ENCODE measurements at regions not wholly inside any gene's neighbourhood (a gene's known extent, or its start where the extent isn't known, plus 50 kb on each side); places are given as distances from the start of the nearest gene placed in this dataset.

- in situ Hi-C loops (cut with MboI; ENCODE audit: low sequenced_read_pairs, unreplicated experiment): no loop called here
- DNase-seq (ENCODE audit: low spot score): no peak
- TF ChIP-seq CTCF (IDR thresholded peaks at IDR 0.05; ENCODE audit: borderline replicate concordance, control extremely low read depth, extremely low read depth, insufficient read depth, missing control alignments): no peak
Observed at GRCh38 chr2:736939-737338, 59.7 kb upstream of the TMEM18 start.

GRCh38 chr2:735670-736218 lies 58.5 kb upstream of the TMEM18 start:
- TF ChIP-seq CTCF (IDR thresholded peaks at IDR 0.05; ENCODE audit: borderline replicate concordance, control extremely low read depth, extremely low read depth, insufficient read depth, missing control alignments): no peak
- DNase-seq (ENCODE audit: low spot score): peak; percentile 49
- in situ Hi-C loops (cut with MboI; ENCODE audit: low sequenced_read_pairs, unreplicated experiment): no loop called here

- in situ Hi-C loops (cut with MboI; ENCODE audit: low sequenced_read_pairs, unreplicated experiment): no loop called here
- DNase-seq (ENCODE audit: low spot score): no peak
- no peak for TF ChIP-seq CTCF (IDR thresholded peaks at IDR 0.05; ENCODE audit: borderline replicate concordance, control extremely low read depth, extremely low read depth, insufficient read depth, missing control alignments)
Observed at GRCh38 chr2:734496-734895, 57.3 kb upstream of the TMEM18 start.

GRCh38 chr2:733495-733894 lies 56.3 kb upstream of the TMEM18 start:
- no peak for DNase-seq (ENCODE audit: low spot score)
- TF ChIP-seq CTCF (IDR thresholded peaks at IDR 0.05; ENCODE audit: borderline replicate concordance, control extremely low read depth, extremely low read depth, insufficient read depth, missing control alignments): no peak
- in situ Hi-C loops (cut with MboI; ENCODE audit: low sequenced_read_pairs, unreplicated experiment): no loop called here

GRCh38 chr2:733001-733400 lies 55.8 kb upstream of the TMEM18 start:
- in situ Hi-C loops (cut with MboI; ENCODE audit: low sequenced_read_pairs, unreplicated experiment): no loop called here
- no peak for DNase-seq (ENCODE audit: low spot score)
- no peak for TF ChIP-seq CTCF (IDR thresholded peaks at IDR 0.05; ENCODE audit: borderline replicate concordance, control extremely low read depth, extremely low read depth, insufficient read depth, missing control alignments)

GRCh38 chr2:731711-732110 lies 54.5 kb upstream of the TMEM18 start:
- in situ Hi-C loops (cut with MboI; ENCODE audit: low sequenced_read_pairs, unreplicated experiment): no loop called here
- no peak for TF ChIP-seq CTCF (IDR thresholded peaks at IDR 0.05; ENCODE audit: borderline replicate concordance, control extremely low read depth, extremely low read depth, insufficient read depth, missing control alignments)
- DNase-seq (ENCODE audit: low spot score): no peak
